GM23248 (cell line): ENCODE measurements at regions not wholly inside any gene's neighbourhood (a gene's known extent, or its start where the extent isn't known, plus 50 kb on each side); places are given as distances from the start of the nearest gene placed in this dataset.

Source experiments
- DNase-seq: peaks from one replicate; pipeline ENCODE4 v3.0.0-alpha.2; 2015
- H2AFZ ChIP-seq: fragments of 200-600 bp; sonication (generic); 2 replicates; pipeline ENCODE4 v1.6.1; 2016; ENCODE audit warnings: antibody characterized with exemption
- H3F3A ChIP-seq: fragments of 200-600 bp; sonication (generic); 2 replicates; pipeline ENCODE4 v1.6.1; 2016; ENCODE audit warnings: mild to moderate bottlenecking, antibody characterized with exemption, mixed run types; ENCODE audit not compliant: insufficient read depth
- H3K27ac ChIP-seq: fragments of 200-600 bp; sonication (generic); 2 replicates; pipeline ENCODE4 v1.5.1; 2016; ENCODE audit warnings: mild to moderate bottlenecking
- H3K27me3 ChIP-seq: fragments of 200-600 bp; sonication (generic); replicated peaks from 2 replicates; pipeline ENCODE4 v1.6.1; 2016; ENCODE audit warnings: mild to moderate bottlenecking; ENCODE audit not compliant: insufficient read depth
- H3K36me3 ChIP-seq: fragments of 200-600 bp; sonication (generic); 2 replicates; pipeline ENCODE4 v1.6.1; 2016; ENCODE audit warnings: low read depth, mild to moderate bottlenecking
- H3K4me1 ChIP-seq: fragments of 200-600 bp; sonication (generic); 2 replicates; pipeline ENCODE4 v1.6.1; 2016; ENCODE audit warnings: mild to moderate bottlenecking; ENCODE audit not compliant: insufficient read depth
- H3K4me2 ChIP-seq: fragments of 200-600 bp; sonication (generic); one replicate; pipeline ENCODE4 v1.6.1; 2016; ENCODE audit warnings: mild to moderate bottlenecking; ENCODE audit not compliant: unreplicated experiment
- H3K4me3 ChIP-seq: fragments of 200-600 bp; sonication (generic); 2 replicates; pipeline ENCODE4 v1.5.1; 2016; ENCODE audit warnings: mild to moderate bottlenecking
- H3K79me2 ChIP-seq: fragments of 200-600 bp; sonication (generic); 2 replicates; pipeline ENCODE4 v1.6.1; 2016; ENCODE audit warnings: mild to moderate bottlenecking; ENCODE audit not compliant: insufficient read depth
- H3K9ac ChIP-seq: fragments of 200-600 bp; sonication (generic); 2 replicates; pipeline ENCODE4 v1.6.1; 2016; ENCODE audit warnings: mild to moderate bottlenecking
- H3K9me2 ChIP-seq: fragments of 200-600 bp; sonication (generic); 2 replicates; pipeline ENCODE4 v1.6.1; 2016; ENCODE audit warnings: mixed run types, mild to moderate bottlenecking, moderate library complexity; ENCODE audit not compliant: insufficient read depth
- H3K9me3 ChIP-seq: fragments of 200-600 bp; sonication (generic); one replicate; pipeline ENCODE4 v1.6.1; 2017; ENCODE audit warnings: low read depth
- H4K20me1 ChIP-seq: fragments of 200-600 bp; sonication (generic); 2 replicates; pipeline ENCODE4 v1.6.0; 2016; ENCODE audit not compliant: insufficient read depth
- EZH2 ChIP-seq: fragments of 200-600 bp; sonication (generic); IDR thresholded peaks from 2 replicates; pipeline ENCODE4 v1.6.1; 2018; ENCODE audit warnings: antibody characterized with exemption, mild to moderate bottlenecking; ENCODE audit not compliant: insufficient read depth, poor library complexity, severe bottlenecking
- EZH2phosphoT487 ChIP-seq: fragments of 200-600 bp; sonication (generic); IDR thresholded peaks from 2 replicates; pipeline ENCODE4 v1.6.1; 2018; ENCODE audit warnings: antibody characterized with exemption, moderate library complexity, mild to moderate bottlenecking, low read depth; ENCODE audit not compliant: insufficient read depth
- WGBS, 2 experiments: methylation state at CpG; one replicate each; pipeline ENCODE4 v1.1.6; 2015 to 2017; ENCODE audit warnings: low lambda C conversion rate in 2 of 2, low coverage in 1 of 2; ENCODE audit errors: missing lambda C conversion rate in 2 of 2; 5-methylcytosine and 5-hydroxymethylcytosine counted together
- in situ Hi-C: fragments of 300-500 bp; cut with MboI; formaldehyde crosslinking; loops from 2 replicates; pipeline ENCODE4 v1.15.0; 2020

GRCh38 chr13:22031702-22032286 is 360.9 kb downstream of the FGF9 start:
- Histone ChIP-seq H3K4me2 (no peak overlapping the region), H2AFZ (no peak overlapping the region), H3F3A (no peaks in the 10 kb centered on the region), H3K9me3 (no peaks in the 10 kb centered on the region), H3K27me3 (no peaks in the 10 kb centered on the region), H3K9me2 (no peaks in the 10 kb centered on the region), H3K36me3 (no peaks in the 10 kb centered on the region), H3K4me3 (no peak overlapping the region), H4K20me1 (no peaks in the 10 kb centered on the region), H3K79me2 (no peaks in the 10 kb centered on the region), H3K9ac (no peak overlapping the region), H3K27ac (no peak overlapping the region), H3K4me1 (no peaks in the 10 kb centered on the region)
- no peak for DNase-seq
- in situ Hi-C loops = no loop called here
- no peak for TF ChIP-seq EZH2
- TF ChIP-seq EZH2phosphoT487 = no peak
- WGBS, 2 experiments = 11 to 14% methylated on average over 5 of the region's 5 CpGs

GRCh38 chr13:22032905-22033304 is 362.0 kb downstream of the FGF9 start:
- Histone ChIP-seq H3K9me3 (no peaks in the 10 kb centered on the region), H3K27me3 (no peaks in the 10 kb centered on the region), H3K9ac (no peak overlapping the region), H3K27ac (no peak overlapping the region), H4K20me1 (no peaks in the 10 kb centered on the region), H2AFZ (no peak overlapping the region), H3K4me3 (no peak overlapping the region), H3K9me2 (no peaks in the 10 kb centered on the region), H3F3A (no peaks in the 10 kb centered on the region), H3K4me1 (no peaks in the 10 kb centered on the region), H3K36me3 (no peaks in the 10 kb centered on the region), H3K4me2 (no peak overlapping the region), H3K79me2 (no peaks in the 10 kb centered on the region)
- no peak for DNase-seq
- TF ChIP-seq EZH2 (no peak), EZH2phosphoT487 (no peak)
- WGBS, 2 experiments = 53% methylated on average over 6 of the region's 6 CpGs
- in situ Hi-C loops = no loop called here

GRCh38 chr13:22039961-22040360 is 369.1 kb downstream of the FGF9 start:
- H4K20me1 ChIP-seq = no peaks in the 10 kb centered on the region
- H3K4me3 ChIP-seq = no peak overlapping the region
- TF ChIP-seq EZH2 (no peak), EZH2phosphoT487 (no peak)
- no peak overlapping the region for H3K27ac ChIP-seq
- H2AFZ ChIP-seq = no peak overlapping the region
- in situ Hi-C loops = no loop called here
- H3K9ac ChIP-seq = no peak overlapping the region
- H3K4me1 ChIP-seq = no peaks in the 10 kb centered on the region
- no peak overlapping the region for H3K4me2 ChIP-seq
- H3F3A ChIP-seq = no peaks in the 10 kb centered on the region
- no peaks in the 10 kb centered on the region for H3K79me2 ChIP-seq
- no peaks in the 10 kb centered on the region for H3K36me3 ChIP-seq
- no peaks in the 10 kb centered on the region for H3K9me2 ChIP-seq
- H3K27me3 ChIP-seq = no peaks in the 10 kb centered on the region
- H3K9me3 ChIP-seq = no peaks in the 10 kb centered on the region
- DNase-seq = no peak

GRCh38 chr13:22040810-22041364 is 370.0 kb downstream of the FGF9 start:
- no peak overlapping the region for H2AFZ ChIP-seq
- H3K4me2 ChIP-seq = no peak overlapping the region
- H3K79me2 ChIP-seq = no peaks in the 10 kb centered on the region
- H3F3A ChIP-seq = no peaks in the 10 kb centered on the region
- no peaks in the 10 kb centered on the region for H3K36me3 ChIP-seq
- H3K4me1 ChIP-seq = no peaks in the 10 kb centered on the region
- no peak for DNase-seq
- no peaks in the 10 kb centered on the region for H4K20me1 ChIP-seq
- no peak overlapping the region for H3K4me3 ChIP-seq
- H3K9me3 ChIP-seq = no peaks in the 10 kb centered on the region
- in situ Hi-C loops = no loop called here
- TF ChIP-seq EZH2 = no peak
- no peak for TF ChIP-seq EZH2phosphoT487
- no peak overlapping the region for H3K27ac ChIP-seq
- no peaks in the 10 kb centered on the region for H3K9me2 ChIP-seq
- no peaks in the 10 kb centered on the region for H3K27me3 ChIP-seq
- H3K9ac ChIP-seq = no peak overlapping the region
- WGBS, 2 experiments = 65 to 70% methylated on average over 23 of the region's 23 CpGs

GRCh38 chr13:22041741-22042140 is 370.9 kb downstream of the FGF9 start:
- Histone ChIP-seq H3K9me2 (no peaks in the 10 kb centered on the region), H3K4me3 (no peak overlapping the region), H3K4me2 (no peak overlapping the region), H3F3A (no peaks in the 10 kb centered on the region), H3K36me3 (no peaks in the 10 kb centered on the region), H3K4me1 (no peaks in the 10 kb centered on the region), H4K20me1 (no peaks in the 10 kb centered on the region), H3K27ac (no peak overlapping the region), H3K79me2 (no peaks in the 10 kb centered on the region), H3K9ac (no peak overlapping the region), H2AFZ (no peak overlapping the region), H3K27me3 (no peaks in the 10 kb centered on the region), H3K9me3 (no peaks in the 10 kb centered on the region)
- TF ChIP-seq EZH2phosphoT487 (no peak), EZH2 (no peak)
- in situ Hi-C loops = no loop called here
- 46 to 56% methylated on average over 2 of the region's 2 CpGs for WGBS, 2 experiments
- no peak for DNase-seq
